ENCODE measurements at regions not wholly inside any gene's neighbourhood (a gene's known extent, or its start where the extent isn't known, plus 50 kb on each side); places are given as distances from the start of the nearest gene placed in this dataset.

GRCh38 chr6:156464100-156464878 lies 312.9 kb upstream of the ARID1B start:
- Histone ChIP-seq H3K36me3 (no peaks in the 10 kb centered on the region), H3K27me3 (no peaks in the 10 kb centered on the region), H3K9me3 (no peaks in the 10 kb centered on the region), H3K4me1 (no peaks in the 10 kb centered on the region), H3K4me3 (no peak overlapping the region), H3K27ac (no peak overlapping the region)
- intact Hi-C loops (cut with DNase I; ENCODE audit: low total_unique reads): no loop called here
- DNase-seq (ENCODE audit: low spot score in 2 of 2): no peak
- TF ChIP-seq POLR2A (IDR thresholded peaks at IDR 0.05) (no peak), POLR2AphosphoS5 (IDR thresholded peaks at IDR 0.05) (no peak), CTCF (IDR thresholded peaks at IDR 0.05) (no peak)

- H3K27ac ChIP-seq: no peak overlapping the region
- H3K4me3 ChIP-seq: no peak overlapping the region
- no peaks in the 10 kb centered on the region for H3K4me1 ChIP-seq
- no peak for TF ChIP-seq POLR2A (IDR thresholded peaks at IDR 0.05)
- TF ChIP-seq POLR2AphosphoS5 (IDR thresholded peaks at IDR 0.05): no peak
- TF ChIP-seq CTCF (IDR thresholded peaks at IDR 0.05): no peak
- no peaks in the 10 kb centered on the region for H3K36me3 ChIP-seq
- DNase-seq (ENCODE audit: low spot score in 2 of 2): no peak
- H3K9me3 ChIP-seq: no peaks in the 10 kb centered on the region
- intact Hi-C loops (cut with DNase I; ENCODE audit: low total_unique reads): no loop called here
- no peaks in the 10 kb centered on the region for H3K27me3 ChIP-seq
Measured at GRCh38 chr6:156461647-156462046, 315.5 kb upstream of the ARID1B start.

- no peaks in the 10 kb centered on the region for H3K36me3 ChIP-seq
- intact Hi-C loops (cut with DNase I; ENCODE audit: low total_unique reads): no loop called here
- H3K9me3 ChIP-seq: no peaks in the 10 kb centered on the region
- no peak for TF ChIP-seq CTCF (IDR thresholded peaks at IDR 0.05)
- TF ChIP-seq POLR2AphosphoS5 (IDR thresholded peaks at IDR 0.05): no peak
- no peak for TF ChIP-seq POLR2A (IDR thresholded peaks at IDR 0.05)
- no peak for DNase-seq (ENCODE audit: low spot score in 2 of 2)
- no peaks in the 10 kb centered on the region for H3K27me3 ChIP-seq
- H3K27ac ChIP-seq: no peak overlapping the region
- H3K4me3 ChIP-seq: no peak overlapping the region
- H3K4me1 ChIP-seq: no peaks in the 10 kb centered on the region
Measured at GRCh38 chr6:156457601-156458000, 319.6 kb upstream of the ARID1B start.

- intact Hi-C loops (cut with DNase I; ENCODE audit: low total_unique reads): no loop called here
- Histone ChIP-seq H3K9me3 (no peaks in the 10 kb centered on the region), H3K4me3 (no peak overlapping the region), H3K27ac (no peak overlapping the region), H3K27me3 (no peaks in the 10 kb centered on the region), H3K4me1 (no peaks in the 10 kb centered on the region), H3K36me3 (no peaks in the 10 kb centered on the region)
- no peak for DNase-seq (ENCODE audit: low spot score in 2 of 2)
- TF ChIP-seq POLR2AphosphoS5 (IDR thresholded peaks at IDR 0.05) (no peak), CTCF (IDR thresholded peaks at IDR 0.05) (no peak), POLR2A (IDR thresholded peaks at IDR 0.05) (no peak)
Measured at GRCh38 chr6:156455847-156456246, 321.3 kb upstream of the ARID1B start.

- H3K4me1 ChIP-seq: no peaks in the 10 kb centered on the region
- intact Hi-C loops (cut with DNase I; ENCODE audit: low total_unique reads): no loop called here
- H3K27me3 ChIP-seq: no peaks in the 10 kb centered on the region
- H3K27ac ChIP-seq: no peak overlapping the region
- TF ChIP-seq POLR2AphosphoS5 (IDR thresholded peaks at IDR 0.05): no peak
- TF ChIP-seq POLR2A (IDR thresholded peaks at IDR 0.05): no peak
- TF ChIP-seq CTCF (IDR thresholded peaks at IDR 0.05): no peak
- no peaks in the 10 kb centered on the region for H3K9me3 ChIP-seq
- no peak overlapping the region for H3K4me3 ChIP-seq
- DNase-seq (ENCODE audit: low spot score in 2 of 2): no peak
- no peaks in the 10 kb centered on the region for H3K36me3 ChIP-seq
Measured at GRCh38 chr6:156454867-156455266, 322.3 kb upstream of the ARID1B start.

Measured in breast epithelium (tissue), 4 donors.